ENCODE measurements at regions not wholly inside any gene's neighbourhood (a gene's known extent, or its start where the extent isn't known, plus 50 kb on each side); places are given as distances from the start of the nearest gene placed in this dataset.

DNA sequence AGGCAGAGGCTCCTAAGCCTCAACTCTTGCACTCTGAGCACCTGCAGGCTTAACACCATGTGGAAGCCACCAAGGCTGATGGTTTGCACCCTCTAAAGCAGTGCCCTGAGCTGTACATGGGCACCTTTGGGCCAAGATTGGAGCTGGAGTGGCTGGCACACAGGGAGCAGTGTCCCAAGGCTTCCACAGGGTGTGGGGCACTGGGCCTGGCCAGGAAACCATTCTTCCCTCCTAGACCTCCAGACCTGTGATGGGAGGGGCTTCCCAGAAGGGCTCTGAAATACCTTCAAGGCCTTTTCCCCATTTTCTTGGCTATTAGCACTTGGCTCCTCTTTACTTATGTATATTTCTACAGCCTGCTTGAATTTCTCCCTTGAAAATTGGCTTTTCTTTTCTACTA lies 67.9 kb upstream of the PPM1J start:
- DNase-seq: no peak

DNA sequence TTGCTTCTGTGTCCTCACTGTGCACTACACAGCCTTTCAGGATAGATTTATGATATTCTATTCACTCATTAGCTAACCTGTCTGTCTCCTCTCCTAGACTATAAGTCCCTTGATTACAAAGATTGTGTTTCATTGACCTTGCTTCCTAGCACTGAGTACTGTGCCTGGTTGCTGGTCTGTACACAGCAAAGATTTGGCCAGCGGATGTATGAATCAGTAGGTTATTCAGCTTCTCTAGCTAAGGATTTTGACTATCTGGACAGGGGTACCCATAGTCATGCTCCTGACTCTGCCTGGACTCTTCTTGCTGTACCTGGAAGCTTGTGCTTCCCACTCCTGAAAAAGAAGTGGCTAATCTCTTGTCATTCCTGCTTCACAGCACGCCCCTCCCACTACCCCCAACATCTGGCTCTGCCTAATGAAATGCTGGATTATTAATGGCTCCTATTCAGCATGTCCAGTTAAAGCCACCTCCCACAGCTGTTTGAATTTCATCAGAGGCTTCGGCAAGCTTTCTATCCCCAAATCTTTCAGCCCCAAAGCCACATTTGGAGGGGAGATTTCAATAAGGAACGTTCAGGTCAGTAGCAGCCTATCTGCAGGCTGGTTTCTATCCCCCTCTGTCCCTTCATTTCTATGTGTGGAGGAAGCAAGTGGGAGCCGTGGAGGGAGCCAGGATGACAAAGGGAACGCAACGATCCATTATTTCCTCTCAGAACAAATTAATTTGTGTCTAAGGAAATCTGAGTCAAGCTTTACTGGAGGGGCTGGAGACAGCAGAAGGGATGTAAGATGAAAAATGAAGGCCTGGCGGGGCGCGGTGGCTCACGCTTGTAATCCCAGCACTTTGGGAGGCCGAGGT lies 64.8 kb upstream of the PPM1J start:
- no peak for DNase-seq

DNA sequence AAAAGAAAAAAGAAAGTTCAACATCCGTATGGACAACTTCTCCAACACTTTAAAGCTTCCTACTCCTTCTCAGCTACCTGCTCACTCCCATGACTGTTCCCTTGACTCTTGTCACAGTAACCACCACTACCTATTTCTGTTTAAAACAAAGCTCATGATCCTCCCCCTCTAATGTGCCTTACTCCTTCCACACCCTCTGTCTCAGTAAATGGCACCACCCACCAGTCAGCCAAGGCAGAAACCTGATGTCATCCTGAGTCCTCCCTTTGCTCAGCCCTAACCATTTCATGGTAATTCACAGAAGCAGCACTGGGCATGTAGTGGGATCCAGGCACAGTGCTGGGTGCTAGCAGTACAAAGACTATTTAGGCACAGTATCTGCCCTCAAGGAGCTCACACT lies 63.0 kb upstream of the PPM1J start:
- no peak for DNase-seq

DNA sequence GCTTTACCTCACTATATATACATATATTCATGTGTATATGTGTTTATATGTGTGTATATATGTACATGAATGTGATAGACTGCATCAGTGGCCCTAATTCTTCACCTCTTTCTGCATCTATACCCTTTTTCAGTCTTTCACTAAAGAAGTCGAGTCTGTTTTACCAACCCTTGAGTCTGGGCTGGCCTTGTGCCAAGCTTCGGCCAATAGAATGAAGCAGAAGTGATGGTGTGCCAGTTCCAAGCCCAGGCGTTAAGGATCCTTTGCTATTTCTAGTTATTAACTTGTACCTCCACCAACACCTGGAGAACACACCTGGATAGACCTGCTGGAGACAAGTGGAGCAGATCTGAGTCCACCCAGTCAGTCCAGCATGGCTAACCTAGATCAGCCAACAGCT lies 61.6 kb upstream of the PPM1J start:
- no peak for DNase-seq

DNA sequence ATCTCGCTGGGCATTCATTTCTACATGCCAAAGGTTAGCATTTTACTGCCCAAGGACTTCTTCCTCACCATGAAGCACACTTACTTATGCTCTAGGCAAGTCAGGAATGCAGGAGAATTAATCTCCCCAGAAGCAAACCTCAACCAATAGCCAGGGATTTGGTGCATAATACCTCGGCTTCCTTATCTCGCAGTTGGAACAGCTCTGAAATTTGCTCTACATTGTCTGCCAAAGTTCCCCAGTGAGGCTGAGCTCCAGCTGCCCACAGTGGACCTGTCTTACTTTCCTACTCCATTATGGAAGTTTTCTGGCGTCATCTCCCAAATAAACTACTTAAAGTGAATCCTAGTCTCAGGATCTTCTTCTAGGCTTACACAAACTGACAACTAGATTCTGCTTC lies 57.6 kb upstream of the PPM1J start:
- DNase-seq: no peak

DNA sequence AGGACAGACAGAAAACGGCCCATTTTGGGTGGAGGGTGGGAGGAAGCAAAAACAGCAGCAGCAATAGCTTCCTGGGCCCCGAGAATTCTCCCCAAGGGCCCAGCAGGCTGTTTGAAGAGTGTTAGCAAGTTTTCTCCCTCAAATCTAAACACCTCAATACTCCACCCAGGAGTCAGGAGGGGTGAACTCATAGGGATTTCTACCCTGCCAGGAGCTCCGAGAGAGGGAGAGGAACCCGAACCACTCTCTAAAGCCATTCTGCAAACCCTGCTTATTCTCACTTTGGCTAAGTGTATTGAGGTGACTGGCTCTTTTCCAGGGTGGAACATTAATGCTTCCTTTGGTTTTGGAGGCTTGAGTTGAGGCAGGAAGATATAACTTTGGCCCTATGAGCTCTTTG lies 55.6 kb upstream of the PPM1J start:
- no peak for DNase-seq

DNA sequence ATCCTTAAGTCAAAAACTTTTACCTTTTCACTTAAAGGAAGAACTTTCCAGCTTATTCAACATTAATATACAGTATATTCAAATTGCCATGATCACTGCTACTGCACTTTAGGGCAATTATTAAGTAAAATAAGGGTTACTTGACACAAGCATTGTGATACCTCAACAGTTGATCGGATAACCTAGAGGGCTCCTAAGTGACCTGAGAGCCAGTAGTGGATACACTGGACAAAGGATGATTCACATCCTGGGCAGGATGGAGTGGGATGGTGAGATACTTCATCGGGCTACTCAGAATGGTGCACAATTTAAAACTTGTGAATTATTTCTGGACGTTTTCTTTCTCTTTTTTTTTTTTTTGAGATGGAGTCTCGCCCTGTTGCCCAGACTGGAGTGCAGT lies 54.5 kb upstream of the PPM1J start:
- DNase-seq: no peak

DNA sequence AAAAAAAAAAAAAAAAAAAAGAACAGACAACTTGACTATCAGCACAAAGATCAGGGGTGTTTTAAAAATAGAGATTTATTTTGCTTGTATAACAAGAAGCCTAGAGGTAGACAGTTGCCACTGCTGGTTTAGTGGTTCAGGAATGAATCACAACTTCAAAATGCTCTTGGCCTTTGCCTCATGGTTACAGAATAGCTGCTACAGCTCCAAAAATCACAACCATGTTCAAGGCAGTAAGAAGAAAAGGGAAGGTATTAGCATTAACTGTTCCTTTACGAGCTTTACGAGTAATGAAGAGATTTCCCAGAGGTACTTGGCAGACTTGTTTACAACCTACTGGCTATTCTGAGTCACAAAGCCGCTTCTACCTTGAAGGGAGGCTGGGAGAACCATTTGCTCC lies 52.5 kb upstream of the PPM1J start:
- no peak for DNase-seq
